Breast epithelium (tissue), 3 donors: ENCODE measurements at regions not wholly inside any gene's neighbourhood (a gene's known extent, or its start where the extent isn't known, plus 50 kb on each side); places are given as distances from the start of the nearest gene placed in this dataset.

Source experiments
- POLR2A ChIP-seq: fragments of 450-650 bp; IDR thresholded peaks from one replicate; pipeline ENCODE4 v1.6.1; 2016; ENCODE audit warnings: antibody characterized with exemption, mild to moderate bottlenecking, moderate library complexity
- TF ChIP-seq, protein P1 (sequence below), 3 donors: fragments of 450-650 bp; IDR thresholded peaks; one replicate each; pipeline ENCODE4 v1.5.1; 2016 to 2017; ENCODE audit warnings: antibody characterized with exemption in 3 of 3, mild to moderate bottlenecking in 3 of 3, moderate library complexity in 3 of 3

DNA sequence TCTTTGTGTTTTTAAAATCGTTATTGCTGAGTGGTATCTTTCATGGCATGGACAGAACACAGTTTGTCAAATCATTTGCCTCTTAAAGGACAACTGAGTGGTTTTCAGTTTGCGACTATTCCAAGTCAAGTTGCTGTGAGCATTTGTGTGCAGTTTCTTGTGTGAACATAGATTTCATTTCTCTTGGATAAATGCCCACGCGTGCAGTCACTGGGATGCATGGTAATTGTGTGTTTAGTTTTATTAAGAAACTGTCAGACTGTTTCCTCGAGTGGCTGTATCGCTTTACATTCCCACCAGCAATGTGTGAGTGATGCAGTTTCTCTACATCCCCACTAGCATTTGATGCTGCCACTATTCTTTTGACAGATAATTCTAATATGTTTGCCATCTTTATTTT lies 154.0 kb upstream of the ARL4C start:
- TF ChIP-seq POLR2A: no peak
- TF ChIP-seq, protein P1, sequence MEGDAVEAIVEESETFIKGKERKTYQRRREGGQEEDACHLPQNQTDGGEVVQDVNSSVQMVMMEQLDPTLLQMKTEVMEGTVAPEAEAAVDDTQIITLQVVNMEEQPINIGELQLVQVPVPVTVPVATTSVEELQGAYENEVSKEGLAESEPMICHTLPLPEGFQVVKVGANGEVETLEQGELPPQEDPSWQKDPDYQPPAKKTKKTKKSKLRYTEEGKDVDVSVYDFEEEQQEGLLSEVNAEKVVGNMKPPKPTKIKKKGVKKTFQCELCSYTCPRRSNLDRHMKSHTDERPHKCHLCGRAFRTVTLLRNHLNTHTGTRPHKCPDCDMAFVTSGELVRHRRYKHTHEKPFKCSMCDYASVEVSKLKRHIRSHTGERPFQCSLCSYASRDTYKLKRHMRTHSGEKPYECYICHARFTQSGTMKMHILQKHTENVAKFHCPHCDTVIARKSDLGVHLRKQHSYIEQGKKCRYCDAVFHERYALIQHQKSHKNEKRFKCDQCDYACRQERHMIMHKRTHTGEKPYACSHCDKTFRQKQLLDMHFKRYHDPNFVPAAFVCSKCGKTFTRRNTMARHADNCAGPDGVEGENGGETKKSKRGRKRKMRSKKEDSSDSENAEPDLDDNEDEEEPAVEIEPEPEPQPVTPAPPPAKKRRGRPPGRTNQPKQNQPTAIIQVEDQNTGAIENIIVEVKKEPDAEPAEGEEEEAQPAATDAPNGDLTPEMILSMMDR (IDR thresholded peaks at IDR 0.05): no peak
